MCF 10A (cell line): ENCODE measurements at regions not wholly inside any gene's neighbourhood (a gene's known extent, or its start where the extent isn't known, plus 50 kb on each side); places are given as distances from the start of the nearest gene placed in this dataset.

Source experiments
- BruUV-seq: library from RNA; stranded (reverse); fragments of 400-500 nt; replicated peaks from 2 replicates; lab custom pipeline; 2021; lab: Mats Ljungman, UMichigan
- CTCF ChIA-PET: fragments of 300-600 bp; sonication (Branson Sonifier 250); formaldehyde crosslinking; extraction: SDS; loops from one replicate; lab custom pipeline; 2021; ENCODE audit warnings: antibody characterized with exemption, inconsistent platforms; lab: Yijun Ruan, JAX
- POLR2A ChIA-PET: fragments of 300-600, 350-650 bp; sonication (Branson Sonifier 250); formaldehyde crosslinking; extraction: SDS; loops from one replicate; lab custom pipeline; 2020; ENCODE audit warnings: antibody characterized with exemption, inconsistent platforms; lab: Yijun Ruan, JAX
- DNase-seq: peaks from one replicate; pipeline ENCODE4 v3.0.0-alpha.2; 2018; ENCODE audit not compliant: unreplicated experiment
- H3K27ac Mint-ChIP-seq: one replicate; pipeline ENCODE4 v1.8.0; 2022; ENCODE audit warnings: mild to moderate bottlenecking, low read depth, mixed read lengths; ENCODE audit not compliant: unreplicated experiment
- H3K27me3 Mint-ChIP-seq: one replicate; pipeline ENCODE4 v1.8.0; 2022; ENCODE audit warnings: mixed read lengths; ENCODE audit not compliant: insufficient read depth, unreplicated experiment
- H3K36me3 Mint-ChIP-seq: one replicate; pipeline ENCODE4 v1.8.0; 2022; ENCODE audit warnings: mild to moderate bottlenecking, moderate library complexity, mixed read lengths; ENCODE audit not compliant: insufficient read depth, unreplicated experiment
- H3K4me1 Mint-ChIP-seq: one replicate; pipeline ENCODE4 v1.8.0; 2022; ENCODE audit warnings: mixed read lengths; ENCODE audit not compliant: insufficient read depth, unreplicated experiment
- H3K4me3 Mint-ChIP-seq: one replicate; pipeline ENCODE4 v1.8.0; 2022; ENCODE audit warnings: mild to moderate bottlenecking, moderate library complexity, mixed read lengths; ENCODE audit not compliant: unreplicated experiment
- H3K9me3 Mint-ChIP-seq: one replicate; pipeline ENCODE4 v1.8.0; 2022; ENCODE audit warnings: mixed read lengths; ENCODE audit not compliant: unreplicated experiment
- CTCF ChIP-seq: fragments of 200-600 bp; IDR thresholded peaks from one replicate; pipeline ENCODE4 v1.8.0; 2022; ENCODE audit warnings: antibody characterized with exemption, mild to moderate bottlenecking; ENCODE audit not compliant: unreplicated experiment
- intact Hi-C: fragments of 100-400 bp; cut with micrococcal nuclease; formaldehyde crosslinking; loops from 2 replicates; pipeline ENCODE4 v1.14.1; 2022

GRCh38 chr16:9363520-9363919 lies 272.1 kb downstream of the HAPSTR1 start:
- intact Hi-C loops = no loop called here
- no peak for DNase-seq
- Mint-ChIP-seq H3K36me3 (no peaks in the 10 kb centered on the region), H3K27ac (no peak overlapping the region), H3K4me3 (no peak overlapping the region), H3K4me1 (no peaks in the 10 kb centered on the region), H3K27me3 (no peaks in the 10 kb centered on the region), H3K9me3 (peaks cover 30% of the 10 kb centered on the region)
- ChIA-PET CTCF (no interaction called here), POLR2A (no interaction called here)
- TF ChIP-seq CTCF = no peak
- BruUV-seq = no TSS peak

- no peak overlapping the region for H3K27ac Mint-ChIP-seq
- CTCF ChIA-PET = no interaction called here
- no peaks in the 10 kb centered on the region for H3K36me3 Mint-ChIP-seq
- H3K9me3 Mint-ChIP-seq = peaks cover 30% of the 10 kb centered on the region
- POLR2A ChIA-PET = no interaction called here
- no peak for DNase-seq
- no peaks in the 10 kb centered on the region for H3K4me1 Mint-ChIP-seq
- no peak overlapping the region for H3K4me3 Mint-ChIP-seq
- no peak for TF ChIP-seq CTCF
- no peaks in the 10 kb centered on the region for H3K27me3 Mint-ChIP-seq
- intact Hi-C loops = no loop called here
- no TSS peak for BruUV-seq
Observed at GRCh38 chr16:9364721-9365369, 273.4 kb downstream of the HAPSTR1 start.

GRCh38 chr16:9365370-9365728 lies 273.9 kb downstream of the HAPSTR1 start:
- H3K27ac Mint-ChIP-seq = no peak overlapping the region
- H3K9me3 Mint-ChIP-seq = peaks cover 30% of the 10 kb centered on the region
- no peaks in the 10 kb centered on the region for H3K4me1 Mint-ChIP-seq
- no peaks in the 10 kb centered on the region for H3K27me3 Mint-ChIP-seq
- BruUV-seq = no TSS peak
- DNase-seq = no peak
- ChIA-PET CTCF (no interaction called here), POLR2A (no interaction called here)
- H3K36me3 Mint-ChIP-seq = no peaks in the 10 kb centered on the region
- intact Hi-C loops = no loop called here
- H3K4me3 Mint-ChIP-seq = no peak overlapping the region
- TF ChIP-seq CTCF = no peak

GRCh38 chr16:9366048-9366969 lies 274.9 kb downstream of the HAPSTR1 start:
- Mint-ChIP-seq H3K4me1 (no peaks in the 10 kb centered on the region), H3K27ac (no peak overlapping the region), H3K9me3 (peaks cover 30% of the 10 kb centered on the region), H3K27me3 (no peaks in the 10 kb centered on the region), H3K36me3 (no peaks in the 10 kb centered on the region), H3K4me3 (no peak overlapping the region)
- ChIA-PET CTCF (no interaction called here), POLR2A (no interaction called here)
- no peak for DNase-seq
- TF ChIP-seq CTCF = no peak
- BruUV-seq = no TSS peak
- intact Hi-C loops = no loop called here
